Gastrocnemius medialis (tissue), 4 donors: ENCODE measurements at regions not wholly inside any gene's neighbourhood (a gene's known extent, or its start where the extent isn't known, plus 50 kb on each side); places are given as distances from the start of the nearest gene placed in this dataset.

Experiments
- ATAC-seq, 2 donors: fragments of 150-250 bp; one replicate each; pipeline ENCODE4 v1.9.1; 2016
- DNase-seq, 2 donors: peaks; one replicate each; pipeline ENCODE4 v3.0.0-alpha.2; 2019
- H3K27ac ChIP-seq, 4 donors: fragments of 200-600 bp; sonication (generic); 1 replicate in 1 of 4; 2 replicates in 3 of 4; pipeline ENCODE4 v1.5.1; 2016 to 2018; ENCODE audit warnings: mild to moderate bottlenecking in 2 of 4, moderate library complexity in 1 of 4
- H3K27me3 ChIP-seq, 3 donors: fragments of 200-600 bp; sonication (generic) in 2 of 3; 1 replicate in 1 of 3; 2 replicates in 2 of 3; pipeline versions ENCODE4 v1.5.1 to v1.6.0; 2016 to 2019; ENCODE audit warnings: mild to moderate bottlenecking in 1 of 3, moderate library complexity in 1 of 3
- H3K36me3 ChIP-seq, 2 donors: fragments of 200-600 bp; sonication (generic) in 1 of 2; one replicate each; pipeline ENCODE4 v1.5.1; 2017 to 2018
- H3K4me1 ChIP-seq, 2 donors: fragments of 200-600 bp; sonication (generic) in 1 of 2; one replicate each; pipeline ENCODE4 v1.5.1; 2016 to 2017; ENCODE audit warnings: mild to moderate bottlenecking in 2 of 2
- H3K4me3 ChIP-seq, 4 donors: fragments of 200-600 bp; sonication (generic) in 3 of 4; 1 replicate in 1 of 4; 2 replicates in 3 of 4; pipeline ENCODE4 v1.5.1; 2016 to 2019; ENCODE audit warnings: mild to moderate bottlenecking in 2 of 4
- H3K9me3 ChIP-seq, 3 donors: fragments of 200-600 bp; sonication (generic) in 2 of 3; 1 replicate in 1 of 3; 2 replicates in 2 of 3; pipeline ENCODE4 v1.5.1; 2016 to 2019
- CTCF ChIP-seq, 5 experiments: fragments of 450-650 bp in 3 of 5; fragments of 200-600 bp in 2 of 5; sonication (generic) in 2 of 5; IDR thresholded peaks in 4 of 5; conservative IDR thresholded peaks in 1 of 5; 1 replicate in 4 of 5; 2 replicates in 1 of 5; pipeline ENCODE4 v1.5.1; 2016 to 2019; ENCODE audit warnings: antibody characterized with exemption in 5 of 5, mild to moderate bottlenecking in 3 of 5, moderate library complexity in 3 of 5
- POLR2A ChIP-seq, 2 donors: fragments of 450-650 bp; IDR thresholded peaks; one replicate each; pipeline ENCODE4 v1.6.1; 2017; ENCODE audit warnings: antibody characterized with exemption in 2 of 2, mild to moderate bottlenecking in 2 of 2, moderate library complexity in 2 of 2
- in situ Hi-C, 4 donors: fragments of 200-750 bp; cut with MboI; loops; one replicate each; pipeline versions ENCODE4 v1.15.0 to v1.8.0; 2017; ENCODE audit warnings: low sequenced_read_pairs in 4 of 4
- intact Hi-C: fragments of 100-400 bp; cut with DNase I; formaldehyde crosslinking; loops from one replicate; pipeline ENCODE4 v1.15.1; 2023; ENCODE audit warnings: low total_unique reads

GRCh38 chr4:95637043-95637600 is 88.3 kb upstream of the UNC5C start:
- TF ChIP-seq POLR2A (IDR thresholded peaks at IDR 0.05) (no peak), CTCF (IDR thresholded peaks at IDR 0.05 in 4 of 5, conservative IDR thresholded peaks at IDR 0.05 in 1 of 5) (no peak)
- Histone ChIP-seq H3K36me3 (no peaks in the 10 kb centered on the region), H3K4me3 (no peak overlapping the region), H3K9me3 (no peaks in the 10 kb centered on the region), H3K27ac (no peak overlapping the region), H3K4me1 (no peaks in the 10 kb centered on the region), H3K27me3 (no peaks in the 10 kb centered on the region)
- intact Hi-C loops (no loop called here), in situ Hi-C loops (no loop called here)
- no peak for ATAC-seq
- no peak for DNase-seq

GRCh38 chr4:95636061-95636460 is 87.3 kb upstream of the UNC5C start:
- TF ChIP-seq CTCF (IDR thresholded peaks at IDR 0.05 in 4 of 5, conservative IDR thresholded peaks at IDR 0.05 in 1 of 5) (no peak), POLR2A (IDR thresholded peaks at IDR 0.05) (no peak)
- no peaks in the 10 kb centered on the region for H3K27me3 ChIP-seq
- in situ Hi-C loops, result no loop called here
- no peaks in the 10 kb centered on the region for H3K9me3 ChIP-seq
- ATAC-seq (no peak), DNase-seq (no peak)
- no peaks in the 10 kb centered on the region for H3K36me3 ChIP-seq
- H3K27ac ChIP-seq, result no peak overlapping the region
- H3K4me1 ChIP-seq, result no peaks in the 10 kb centered on the region
- intact Hi-C loops, result no loop called here
- H3K4me3 ChIP-seq, result no peak overlapping the region

- Histone ChIP-seq H3K27ac (no peak overlapping the region), H3K9me3 (no peaks in the 10 kb centered on the region), H3K27me3 (no peaks in the 10 kb centered on the region), H3K36me3 (no peaks in the 10 kb centered on the region), H3K4me3 (no peak overlapping the region), H3K4me1 (no peaks in the 10 kb centered on the region)
- DNase-seq (no peak), ATAC-seq (no peak)
- in situ Hi-C loops, result no loop called here
- no peak for TF ChIP-seq CTCF (IDR thresholded peaks at IDR 0.05 in 4 of 5, conservative IDR thresholded peaks at IDR 0.05 in 1 of 5)
- TF ChIP-seq POLR2A (IDR thresholded peaks at IDR 0.05), result no peak
- intact Hi-C loops, result no loop called here
Observed at GRCh38 chr4:95627709-95628108, 78.9 kb upstream of the UNC5C start.

GRCh38 chr4:95627024-95627605 is 78.3 kb upstream of the UNC5C start:
- Histone ChIP-seq H3K4me1 (no peaks in the 10 kb centered on the region), H3K27me3 (no peaks in the 10 kb centered on the region), H3K27ac (no peak overlapping the region), H3K36me3 (no peaks in the 10 kb centered on the region), H3K9me3 (no peaks in the 10 kb centered on the region), H3K4me3 (no peak overlapping the region)
- in situ Hi-C loops (no loop called here), intact Hi-C loops (no loop called here)
- no peak for ATAC-seq
- TF ChIP-seq POLR2A (IDR thresholded peaks at IDR 0.05) (no peak), CTCF (IDR thresholded peaks at IDR 0.05 in 4 of 5, conservative IDR thresholded peaks at IDR 0.05 in 1 of 5) (no peak)
- no peak for DNase-seq

- TF ChIP-seq POLR2A (IDR thresholded peaks at IDR 0.05), result no peak
- no peak for TF ChIP-seq CTCF (IDR thresholded peaks at IDR 0.05 in 4 of 5, conservative IDR thresholded peaks at IDR 0.05 in 1 of 5)
- no peak for DNase-seq
- in situ Hi-C loops, result no loop called here
- Histone ChIP-seq H3K27me3 (no peaks in the 10 kb centered on the region), H3K27ac (no peak overlapping the region), H3K36me3 (no peaks in the 10 kb centered on the region), H3K4me1 (no peaks in the 10 kb centered on the region), H3K4me3 (no peak overlapping the region), H3K9me3 (no peaks in the 10 kb centered on the region)
- no peak for ATAC-seq
- intact Hi-C loops, result no loop called here
Observed at GRCh38 chr4:95625020-95625419, 76.2 kb upstream of the UNC5C start.
